ENCODE measurements at regions not wholly inside any gene's neighbourhood (a gene's known extent, or its start where the extent isn't known, plus 50 kb on each side); places are given as distances from the start of the nearest gene placed in this dataset.

DNA sequence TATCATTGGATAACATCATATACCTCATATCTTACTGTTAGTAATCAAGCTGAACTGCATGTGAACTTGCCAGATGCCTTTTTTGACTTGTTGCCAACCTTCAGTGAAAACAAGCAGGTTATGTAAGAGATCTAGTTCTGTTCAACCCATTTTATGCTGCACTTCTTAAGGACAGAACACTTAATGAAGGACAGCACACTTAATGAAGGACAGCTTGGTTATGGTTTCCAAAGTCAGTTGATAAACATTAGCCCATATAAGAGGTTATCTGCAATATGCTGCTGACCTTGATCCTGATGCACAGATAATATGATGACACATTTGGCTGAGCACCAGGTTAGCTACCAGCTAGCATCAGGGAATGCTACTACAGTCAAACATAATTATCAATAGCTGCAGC, 358.7 kb upstream of the PDGFD start:
- no peak overlapping the region for H3K27ac ChIP-seq (ENCODE audit: control insufficient read depth, insufficient read depth, low read length)
- no peaks in the 10 kb centered on the region for H4K20me1 ChIP-seq (ENCODE audit: control insufficient read depth, extremely low read depth, insufficient read depth, low read length)
- H3K9me3 ChIP-seq (ENCODE audit: control insufficient read depth, low read depth, low read length) = no peaks in the 10 kb centered on the region
- no peak overlapping the region for H3K9ac ChIP-seq (ENCODE audit: control insufficient read depth, extremely low read depth, insufficient read depth, low read length)
- H3K79me2 ChIP-seq (ENCODE audit: control insufficient read depth, insufficient read depth, low read length) = no peaks in the 10 kb centered on the region
- dilution Hi-C loops (cut with MboI; ENCODE audit: extremely low pct_ligation_motif_present, low sequenced_read_pairs) = no loop called here
- H3K27me3 ChIP-seq (ENCODE audit: control insufficient read depth, extremely low read depth, insufficient read depth, low read length) = no peaks in the 10 kb centered on the region
- no peak overlapping the region for H3K4me2 ChIP-seq (ENCODE audit: control insufficient read depth, extremely low read depth, insufficient read depth, low read depth, low read length)
- H3K36me3 ChIP-seq (ENCODE audit: control insufficient read depth in 2 of 2, extremely low read depth in 1 of 2, insufficient read depth in 2 of 2, low read length in 2 of 2) = no peaks in the 10 kb centered on the region
- no peak for FAIRE-seq
- H3K4me3 ChIP-seq (ENCODE audit: control insufficient read depth in 2 of 3, extremely low read depth in 1 of 3, insufficient read depth in 2 of 3, low read depth in 1 of 3, low read length in 3 of 3) = no peak overlapping the region
- TF ChIP-seq CTCF (optimal IDR thresholded peaks at IDR 0.05 in 1 of 3, IDR thresholded peaks at IDR 0.05 in 1 of 3, conservative IDR thresholded peaks at IDR 0.05 in 1 of 3; ENCODE audit: extremely low read depth in 1 of 3, insufficient read depth in 2 of 3, low read length in 3 of 3) = no peak
- no peak for TF ChIP-seq EZH2 (IDR thresholded peaks at IDR 0.05; ENCODE audit: low read length)
- DNase-seq (ENCODE audit: low read depth, low spot score) = no peak
- H3K4me1 ChIP-seq (ENCODE audit: control insufficient read depth, extremely low read depth, insufficient read depth, low read length) = no peaks in the 10 kb centered on the region
- no peak overlapping the region for H2AFZ ChIP-seq (ENCODE audit: control insufficient read depth, low read length)
- no peaks in the 10 kb centered on the region for H3K9me1 ChIP-seq (ENCODE audit: control insufficient read depth, extremely low read depth, insufficient read depth, low read length)

- no peaks in the 10 kb centered on the region for H3K9me3 ChIP-seq (ENCODE audit: control insufficient read depth, low read depth, low read length)
- H3K9ac ChIP-seq (ENCODE audit: control insufficient read depth, extremely low read depth, insufficient read depth, low read length) = no peak overlapping the region
- no peaks in the 10 kb centered on the region for H3K27me3 ChIP-seq (ENCODE audit: control insufficient read depth, extremely low read depth, insufficient read depth, low read length)
- H3K4me2 ChIP-seq (ENCODE audit: control insufficient read depth, extremely low read depth, insufficient read depth, low read depth, low read length) = no peak overlapping the region
- no peaks in the 10 kb centered on the region for H3K79me2 ChIP-seq (ENCODE audit: control insufficient read depth, insufficient read depth, low read length)
- DNase-seq (ENCODE audit: low read depth, low spot score) (no peak), FAIRE-seq (no peak)
- no peaks in the 10 kb centered on the region for H3K36me3 ChIP-seq (ENCODE audit: control insufficient read depth in 2 of 2, extremely low read depth in 1 of 2, insufficient read depth in 2 of 2, low read length in 2 of 2)
- no peak for TF ChIP-seq CTCF (optimal IDR thresholded peaks at IDR 0.05 in 1 of 3, IDR thresholded peaks at IDR 0.05 in 1 of 3, conservative IDR thresholded peaks at IDR 0.05 in 1 of 3; ENCODE audit: extremely low read depth in 1 of 3, insufficient read depth in 2 of 3, low read length in 3 of 3)
- TF ChIP-seq EZH2 (IDR thresholded peaks at IDR 0.05; ENCODE audit: low read length) = no peak
- H4K20me1 ChIP-seq (ENCODE audit: control insufficient read depth, extremely low read depth, insufficient read depth, low read length) = no peaks in the 10 kb centered on the region
- no peak overlapping the region for H3K27ac ChIP-seq (ENCODE audit: control insufficient read depth, insufficient read depth, low read length)
- H3K4me1 ChIP-seq (ENCODE audit: control insufficient read depth, extremely low read depth, insufficient read depth, low read length) = no peaks in the 10 kb centered on the region
- H2AFZ ChIP-seq (ENCODE audit: control insufficient read depth, low read length) = no peak overlapping the region
- dilution Hi-C loops (cut with MboI; ENCODE audit: extremely low pct_ligation_motif_present, low sequenced_read_pairs) = no loop called here
- no peaks in the 10 kb centered on the region for H3K9me1 ChIP-seq (ENCODE audit: control insufficient read depth, extremely low read depth, insufficient read depth, low read length)
- H3K4me3 ChIP-seq (ENCODE audit: control insufficient read depth in 2 of 3, extremely low read depth in 1 of 3, insufficient read depth in 2 of 3, low read depth in 1 of 3, low read length in 3 of 3) = no peak overlapping the region
These were observed 358.2 kb upstream of the PDGFD start for GRCh38 chr11:104522123-104522522.
